Neuronal stem cell (in vitro differentiated cells): ENCODE measurements at regions not wholly inside any gene's neighbourhood (a gene's known extent, or its start where the extent isn't known, plus 50 kb on each side); places are given as distances from the start of the nearest gene placed in this dataset.

Experiments
- DNase-seq: peaks from one replicate; pipeline ENCODE4 v3.0.0-alpha.2; 2013; ENCODE audit warnings: low spot score
- H2AFZ ChIP-seq: one replicate; pipeline ENCODE4 v1.6.1; 2013; ENCODE audit warnings: mild to moderate bottlenecking, low read length, inconsistent platforms
- H2AK5ac ChIP-seq: 2 replicates; pipeline ENCODE4 v1.6.1; 2013; ENCODE audit warnings: low read depth, mild to moderate bottlenecking, inconsistent platforms, low read length, moderate library complexity, mixed read lengths
- H2BK120ac ChIP-seq: 2 replicates; pipeline ENCODE4 v1.6.1; 2013; ENCODE audit warnings: low read depth, mild to moderate bottlenecking, inconsistent platforms, low read length, moderate library complexity, mixed read lengths
- H2BK12ac ChIP-seq: one replicate; pipeline ENCODE4 v1.6.1; 2013; ENCODE audit warnings: low read length, inconsistent platforms
- H2BK15ac ChIP-seq: 2 replicates; pipeline ENCODE4 v1.6.1; 2013; ENCODE audit warnings: mild to moderate bottlenecking, low read length, inconsistent platforms, mixed read lengths
- H2BK5ac ChIP-seq: one replicate; pipeline ENCODE4 v1.6.1; 2013; ENCODE audit warnings: inconsistent platforms, mild to moderate bottlenecking, low read length, moderate library complexity
- H3K14ac ChIP-seq: one replicate; pipeline ENCODE4 v1.6.1; 2013; ENCODE audit warnings: low read length, inconsistent platforms
- H3K18ac ChIP-seq: 2 replicates; pipeline ENCODE4 v1.6.1; 2013; ENCODE audit warnings: low read length, inconsistent platforms
- H3K23ac ChIP-seq: 2 replicates; pipeline ENCODE4 v1.6.1; 2013; ENCODE audit warnings: low read depth, mild to moderate bottlenecking, mixed read lengths, low read length, inconsistent platforms; ENCODE audit not compliant: poor library complexity
- H3K27ac ChIP-seq: replicated peaks from 3 replicates; pipeline ENCODE4 v1.5.1; 2013; ENCODE audit warnings: low read length, inconsistent platforms
- H3K27me3 ChIP-seq, 3 experiments: 2 replicates each; pipeline ENCODE4 v1.6.1; 2013; ENCODE audit warnings: low read length in 3 of 3, mild to moderate bottlenecking in 2 of 3, inconsistent platforms in 1 of 3, low read depth in 1 of 3, mixed read lengths in 1 of 3, moderate library complexity in 1 of 3; ENCODE audit not compliant: control insufficient read depth in 3 of 3, insufficient read depth in 3 of 3
- H3K36me3 ChIP-seq, 2 donors: replicated peaks in 1 of 2; 2 replicates each; pipeline ENCODE4 v1.6.1; 2013; ENCODE audit warnings: low read length in 2 of 2; ENCODE audit not compliant: control insufficient read depth in 2 of 2, insufficient read depth in 2 of 2
- H3K4ac ChIP-seq: 2 replicates; pipeline ENCODE4 v1.6.1; 2013; ENCODE audit warnings: inconsistent platforms, mild to moderate bottlenecking, low read length, moderate library complexity
- H3K4me1 ChIP-seq, 2 donors: 1 replicate in 1 of 2; 2 replicates in 1 of 2; pipeline ENCODE4 v1.6.1; 2013; ENCODE audit warnings: low read length in 2 of 2, low read depth in 1 of 2; ENCODE audit not compliant: control insufficient read depth in 2 of 2, insufficient read depth in 1 of 2
- H3K4me2 ChIP-seq: one replicate; pipeline ENCODE4 v1.6.1; 2013; ENCODE audit warnings: mild to moderate bottlenecking, low read length, inconsistent platforms; ENCODE audit not compliant: insufficient read depth, poor library complexity, severe bottlenecking
- H3K4me3 ChIP-seq, 2 donors: 2 replicates each; pipeline ENCODE4 v1.5.1; 2013; ENCODE audit warnings: low read length in 2 of 2, mild to moderate bottlenecking in 2 of 2, inconsistent platforms in 1 of 2, moderate library complexity in 1 of 2
- H3K79me1 ChIP-seq: one replicate; pipeline ENCODE4 v1.6.1; 2013; ENCODE audit warnings: low read depth, mild to moderate bottlenecking, inconsistent platforms, low read length, moderate library complexity
- H3K9ac ChIP-seq: one replicate; pipeline ENCODE4 v1.6.1; 2013; ENCODE audit warnings: mild to moderate bottlenecking, low read depth, low read length, inconsistent platforms; ENCODE audit not compliant: poor library complexity
- H3K9me3 ChIP-seq, 2 donors: replicated peaks in 1 of 2; 2 replicates each; pipeline versions ENCODE3 to v1.6.1; 2013; ENCODE audit warnings: low read length in 2 of 2, mild to moderate bottlenecking in 2 of 2, inconsistent platforms in 1 of 2, low read depth in 1 of 2, mixed read lengths in 1 of 2, moderate library complexity in 1 of 2; ENCODE audit not compliant: control insufficient read depth in 2 of 2, insufficient read depth in 1 of 2
- H4K8ac ChIP-seq: one replicate; pipeline ENCODE4 v1.6.1; 2013; ENCODE audit warnings: low read depth, mild to moderate bottlenecking, inconsistent platforms, low read length, moderate library complexity
- H4K91ac ChIP-seq: one replicate; pipeline ENCODE4 v1.6.1; 2013; ENCODE audit warnings: low read length, low read depth, mild to moderate bottlenecking, inconsistent platforms; ENCODE audit not compliant: poor library complexity
- WGBS, 2 donors: extraction: QIAGEN DNeasy Blood & Tissue Kit; methylation state at CpG; one replicate each; pipeline ENCODE4 v1.1.7; 2013; ENCODE audit warnings: missing lambda C conversion rate in 2 of 2, mixed read lengths in 1 of 2; ENCODE audit not compliant: insufficient read length in 2 of 2, insufficient replicate concordance in 1 of 2; ENCODE audit errors: extremely low coverage in 2 of 2; 5-methylcytosine and 5-hydroxymethylcytosine counted together

DNA sequence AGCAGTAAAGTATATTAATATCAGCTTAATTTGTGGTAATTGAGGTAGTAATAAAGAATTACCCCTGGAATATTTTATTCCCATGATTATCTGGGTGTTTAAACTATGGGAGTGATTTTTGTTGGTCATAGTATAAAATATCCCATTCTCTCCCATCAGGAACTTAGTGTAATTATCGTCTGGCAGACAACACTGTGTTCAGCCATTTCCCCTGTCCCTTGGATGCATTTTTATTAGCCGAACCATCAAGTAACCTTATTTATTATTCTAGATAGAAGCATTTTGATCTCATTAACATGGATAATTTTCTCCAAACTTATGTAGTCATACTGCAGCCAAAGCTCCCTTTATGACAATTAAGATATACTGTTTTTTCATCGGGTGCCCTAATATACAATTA lies 320.8 kb downstream of the MAT2B start:
- no peak overlapping the region for H3K27ac ChIP-seq
- WGBS, 2 donors: no CpG with 5 or more reads among the region's 3 CpGs
- no peak overlapping the region for H2BK120ac ChIP-seq
- H3K4ac ChIP-seq: no peak overlapping the region
- no peak overlapping the region for H3K23ac ChIP-seq
- H4K91ac ChIP-seq: no peak overlapping the region
- no peaks in the 10 kb centered on the region for H3K27me3 ChIP-seq
- H2BK15ac ChIP-seq: no peak overlapping the region
- no peak overlapping the region for H3K18ac ChIP-seq
- no peak for DNase-seq
- H2AFZ ChIP-seq: no peak overlapping the region
- H2AK5ac ChIP-seq: no peak overlapping the region
- H2BK5ac ChIP-seq: no peak overlapping the region
- H3K4me3 ChIP-seq: no peak overlapping the region
- no peaks in the 10 kb centered on the region for H3K36me3 ChIP-seq
- no peaks in the 10 kb centered on the region for H3K4me1 ChIP-seq
- no peaks in the 10 kb centered on the region for H3K79me1 ChIP-seq
- H2BK12ac ChIP-seq: no peak overlapping the region
- H3K9me3 ChIP-seq: no peaks in the 10 kb centered on the region
- no peak overlapping the region for H3K14ac ChIP-seq
- no peak overlapping the region for H4K8ac ChIP-seq
- H3K9ac ChIP-seq: no peak overlapping the region
- no peak overlapping the region for H3K4me2 ChIP-seq

DNA sequence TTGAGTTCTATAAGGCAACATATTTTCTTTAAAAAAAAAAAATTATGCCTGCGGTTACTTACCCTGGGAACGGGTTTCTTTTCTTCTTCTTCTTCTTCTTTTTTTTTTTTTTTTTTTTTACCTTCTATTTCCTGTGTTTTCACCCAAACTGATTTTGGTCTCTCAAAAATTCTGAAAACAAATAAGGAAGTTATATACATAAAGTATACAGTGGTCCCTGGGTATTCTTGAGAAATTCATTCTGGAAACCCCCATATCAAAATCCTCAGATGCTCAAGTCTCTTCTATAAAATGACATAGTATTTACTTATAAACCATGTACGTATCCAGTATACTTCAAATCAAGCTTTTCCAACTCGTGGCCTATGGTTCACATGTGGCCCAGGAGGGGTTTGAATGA lies 326.7 kb downstream of the MAT2B start:
- WGBS, 2 donors: no CpG with 5 or more reads among the region's 4 CpGs
- Histone ChIP-seq H3K36me3 (no peaks in the 10 kb centered on the region), H4K8ac (no peak overlapping the region), H2AK5ac (no peak overlapping the region), H3K27me3 (no peaks in the 10 kb centered on the region), H3K23ac (no peak overlapping the region), H2BK120ac (no peak overlapping the region), H3K79me1 (no peaks in the 10 kb centered on the region), H3K4me1 (no peaks in the 10 kb centered on the region), H3K18ac (no peak overlapping the region), H2BK5ac (no peak overlapping the region), H3K9ac (no peak overlapping the region), H3K4ac (no peak overlapping the region), H3K9me3 (no peaks in the 10 kb centered on the region), H2BK15ac (no peak overlapping the region), H3K4me3 (no peak overlapping the region), H2AFZ (no peak overlapping the region), H3K14ac (no peak overlapping the region), H3K4me2 (no peak overlapping the region), H3K27ac (no peak overlapping the region), H4K91ac (no peak overlapping the region), H2BK12ac (no peak overlapping the region)
- no peak for DNase-seq

DNA sequence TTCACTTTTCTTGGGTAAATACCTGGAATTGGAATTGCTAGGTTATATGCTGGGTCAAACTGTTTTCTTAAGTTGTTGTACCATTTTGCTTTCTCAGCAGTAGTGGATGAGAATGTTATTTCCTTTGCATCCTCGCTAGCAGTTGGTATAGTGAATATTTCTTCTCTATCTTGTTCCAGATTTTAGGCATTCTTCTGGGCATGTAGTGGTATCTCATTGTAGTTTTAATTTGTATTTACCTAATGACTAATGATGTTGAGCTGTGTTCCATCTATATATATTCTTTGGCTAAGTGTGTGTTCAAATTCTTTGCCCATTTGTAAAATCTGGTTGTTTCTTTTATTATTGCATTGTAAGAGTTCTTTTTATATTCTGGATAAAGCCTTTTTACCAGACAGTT lies 333.3 kb downstream of the MAT2B start:
- Histone ChIP-seq H3K23ac (no peak overlapping the region), H2AK5ac (no peak overlapping the region), H3K27ac (no peak overlapping the region), H2BK120ac (no peak overlapping the region), H3K14ac (no peak overlapping the region), H3K36me3 (no peaks in the 10 kb centered on the region), H4K8ac (no peak overlapping the region), H3K79me1 (no peaks in the 10 kb centered on the region), H2AFZ (no peak overlapping the region), H2BK15ac (no peak overlapping the region), H3K27me3 (no peaks in the 10 kb centered on the region), H3K4me2 (no peak overlapping the region), H3K18ac (no peak overlapping the region), H3K4ac (no peak overlapping the region), H2BK5ac (no peak overlapping the region), H3K4me3 (no peak overlapping the region), H2BK12ac (no peak overlapping the region), H3K9me3 (no peaks in the 10 kb centered on the region), H3K9ac (no peak overlapping the region), H4K91ac (no peak overlapping the region), H3K4me1 (no peaks in the 10 kb centered on the region)
- no CpG with 5 or more reads among the region's 1 CpG for WGBS, 2 donors
- no peak for DNase-seq

DNA sequence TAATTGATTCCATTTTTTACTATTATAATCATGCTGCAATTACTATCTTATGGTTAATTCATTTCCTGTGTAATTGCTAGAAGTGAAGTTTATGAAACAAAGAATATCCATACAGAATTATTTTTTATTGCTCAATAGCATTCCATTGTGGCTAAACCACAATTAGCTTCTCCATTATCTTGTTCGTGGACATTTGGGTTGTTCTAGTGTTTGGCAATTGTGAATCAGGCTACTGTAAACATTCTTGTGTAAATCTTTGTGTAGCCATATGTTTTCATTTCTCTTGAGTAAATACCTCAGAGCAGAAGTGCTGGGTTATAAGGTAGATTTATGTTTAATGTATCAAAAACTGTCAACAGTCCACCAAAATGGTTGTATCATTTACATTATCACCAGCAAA lies 341.1 kb downstream of the MAT2B start:
- Histone ChIP-seq H2BK15ac (no peak overlapping the region), H2BK12ac (no peak overlapping the region), H4K91ac (no peak overlapping the region), H3K36me3 (no peaks in the 10 kb centered on the region), H2BK5ac (no peak overlapping the region), H3K14ac (no peak overlapping the region), H3K9me3 (no peaks in the 10 kb centered on the region), H3K4me2 (no peak overlapping the region), H3K79me1 (no peaks in the 10 kb centered on the region), H2BK120ac (no peak overlapping the region), H3K4me3 (no peak overlapping the region), H4K8ac (no peak overlapping the region), H3K27me3 (no peaks in the 10 kb centered on the region), H3K18ac (no peak overlapping the region), H3K4ac (no peak overlapping the region), H3K27ac (no peak overlapping the region), H3K23ac (no peak overlapping the region), H3K9ac (no peak overlapping the region), H3K4me1 (no peaks in the 10 kb centered on the region), H2AK5ac (no peak overlapping the region), H2AFZ (no peak overlapping the region)
- WGBS, 2 donors: no CpG with 5 or more reads among the region's 1 CpG
- DNase-seq: no peak
